H9 (cell line): ENCODE measurements at regions not wholly inside any gene's neighbourhood (a gene's known extent, or its start where the extent isn't known, plus 50 kb on each side); places are given as distances from the start of the nearest gene placed in this dataset.

Experiments
- DNase-seq: peaks from one replicate; pipeline ENCODE4 v3.0.0-alpha.2; 2017
- H2AFZ ChIP-seq: one replicate; pipeline ENCODE4 v1.6.1; 2013; ENCODE audit warnings: mild to moderate bottlenecking, low read length, control low read depth, moderate library complexity
- H2AK5ac ChIP-seq: 2 replicates; pipeline ENCODE4 v1.6.1; 2013; ENCODE audit warnings: low read length, control low read depth, mixed read lengths; ENCODE audit not compliant: insufficient read length
- H2BK120ac ChIP-seq: one replicate; pipeline ENCODE4 v1.6.1; 2013; ENCODE audit warnings: low read depth, mild to moderate bottlenecking, low read length, control low read depth, inconsistent platforms; ENCODE audit not compliant: poor library complexity, severe bottlenecking
- H2BK12ac ChIP-seq: 2 replicates; pipeline ENCODE4 v1.6.1; 2013; ENCODE audit warnings: low read length, control low read depth, mixed read lengths, low read depth; ENCODE audit not compliant: insufficient read length
- H2BK15ac ChIP-seq: 2 replicates; pipeline ENCODE4 v1.6.1; 2013; ENCODE audit warnings: low read depth, low read length, control low read depth
- H2BK20ac ChIP-seq: one replicate; pipeline ENCODE4 v1.6.1; 2013; ENCODE audit warnings: low read depth, mild to moderate bottlenecking, low read length, control low read depth, inconsistent platforms; ENCODE audit not compliant: poor library complexity, severe bottlenecking
- H2BK5ac ChIP-seq: 2 replicates; pipeline ENCODE4 v1.6.1; 2013; ENCODE audit warnings: low read length, control low read depth, mixed read lengths; ENCODE audit not compliant: insufficient read length
- H3K14ac ChIP-seq: 2 replicates; pipeline ENCODE4 v1.6.1; 2013; ENCODE audit warnings: low read length, control low read depth; ENCODE audit not compliant: insufficient read depth
- H3K18ac ChIP-seq: 2 replicates; pipeline ENCODE4 v1.6.1; 2013; ENCODE audit warnings: low read depth, mild to moderate bottlenecking, mixed read lengths, low read length, control low read depth; ENCODE audit not compliant: insufficient read length
- H3K23ac ChIP-seq: 2 replicates; pipeline ENCODE4 v1.6.1; 2013; ENCODE audit warnings: low read length, control low read depth, mixed read lengths, low read depth; ENCODE audit not compliant: insufficient read length
- H3K23me2 ChIP-seq: 2 replicates; pipeline ENCODE4 v1.6.1; 2013; ENCODE audit warnings: low read depth, mild to moderate bottlenecking, mixed read lengths, low read length, control low read depth; ENCODE audit not compliant: insufficient read length, poor library complexity, severe bottlenecking
- H3K27ac ChIP-seq: 2 replicates; pipeline ENCODE4 v1.5.1; 2013; ENCODE audit warnings: low read length, control low read depth, mixed read lengths, low read depth; ENCODE audit not compliant: insufficient read length
- H3K27me3 ChIP-seq: 2 replicates; pipeline ENCODE4 v1.6.1; 2013; ENCODE audit warnings: low read length, control low read depth, inconsistent platforms; ENCODE audit not compliant: insufficient read depth
- H3K4ac ChIP-seq: 2 replicates; pipeline ENCODE4 v1.6.1; 2013; ENCODE audit warnings: low read depth, mild to moderate bottlenecking, control low read depth, inconsistent platforms, low read length, moderate library complexity
- H3K4me1 ChIP-seq: 2 replicates; pipeline ENCODE4 v1.6.1; 2013; ENCODE audit warnings: low read length, control low read depth, inconsistent platforms; ENCODE audit not compliant: insufficient read depth
- H3K4me2 ChIP-seq: 2 replicates; pipeline ENCODE4 v1.6.1; 2013; ENCODE audit warnings: low read length, control low read depth, mixed read lengths; ENCODE audit not compliant: insufficient read length, insufficient read depth
- H3K56ac ChIP-seq: 2 replicates; pipeline ENCODE4 v1.6.1; 2013; ENCODE audit warnings: low read depth, mild to moderate bottlenecking, mixed read lengths, low read length, control low read depth; ENCODE audit not compliant: insufficient read length
- H3K79me1 ChIP-seq: 2 replicates; pipeline ENCODE4 v1.6.1; 2013; ENCODE audit warnings: low read depth, mild to moderate bottlenecking, moderate library complexity, low read length, control low read depth, inconsistent platforms; ENCODE audit not compliant: insufficient read depth, poor library complexity, severe bottlenecking
- H3K79me2 ChIP-seq: 2 replicates; pipeline ENCODE4 v1.6.1; 2013; ENCODE audit warnings: low read length, control low read depth, inconsistent platforms; ENCODE audit not compliant: insufficient read depth
- H3K9ac ChIP-seq: 2 replicates; pipeline ENCODE4 v1.6.1; 2013; ENCODE audit warnings: low read length, control low read depth, mixed read lengths; ENCODE audit not compliant: insufficient read length; ENCODE audit errors: extremely low read depth
- H3K9me3 ChIP-seq: one replicate; pipeline ENCODE4 v1.6.1; 2013; ENCODE audit warnings: low read depth, low read length, inconsistent platforms; ENCODE audit not compliant: control insufficient read depth
- H3T11ph ChIP-seq: one replicate; pipeline ENCODE4 v1.6.1; 2013; ENCODE audit warnings: mild to moderate bottlenecking, low read length, control low read depth, inconsistent platforms
- H4K20me1 ChIP-seq: one replicate; pipeline ENCODE4 v1.6.1; 2013; ENCODE audit not compliant: control insufficient read depth, insufficient read length, insufficient read depth
- H4K5ac ChIP-seq: 2 replicates; pipeline ENCODE4 v1.6.1; 2013; ENCODE audit warnings: low read depth, mild to moderate bottlenecking, mixed read lengths, low read length, control low read depth; ENCODE audit not compliant: insufficient read length
- H4K8ac ChIP-seq: replicated peaks from 2 replicates; pipeline ENCODE4 v1.6.1; 2013; ENCODE audit warnings: low read length, control low read depth, mixed read lengths, low read depth; ENCODE audit not compliant: insufficient read length
- H4K91ac ChIP-seq: 2 replicates; pipeline ENCODE4 v1.6.1; 2013; ENCODE audit warnings: low read depth, mild to moderate bottlenecking, moderate library complexity, mixed read lengths, low read length, control low read depth; ENCODE audit not compliant: insufficient read length
- H3K27ac Mint-ChIP-seq, 3 experiments: 2 replicates in 2 of 3; 3 replicates in 1 of 3; pipeline ENCODE4 v1.8.0; 2020 to 2021; ENCODE audit warnings: mixed read lengths in 3 of 3, mild to moderate bottlenecking in 1 of 3, moderate library complexity in 1 of 3
- H3K27me3 Mint-ChIP-seq: 2 replicates; pipeline ENCODE4 v1.8.0; 2021; ENCODE audit warnings: low read depth, mild to moderate bottlenecking, moderate library complexity, mixed read lengths
- H3K36me3 Mint-ChIP-seq, 3 experiments: 2 replicates in 2 of 3; 3 replicates in 1 of 3; pipeline ENCODE4 v1.8.0; 2020 to 2021; ENCODE audit warnings: low read depth in 3 of 3, mixed read lengths in 3 of 3; ENCODE audit not compliant: insufficient read depth in 1 of 3
- H3K4me1 Mint-ChIP-seq, 2 experiments: 2 replicates each; pipeline ENCODE4 v1.8.0; 2020; ENCODE audit warnings: mixed read lengths in 2 of 2
- H3K4me3 Mint-ChIP-seq, 2 experiments: 2 replicates in 1 of 2; 3 replicates in 1 of 2; pipeline ENCODE4 v1.8.0; 2020 to 2021; ENCODE audit warnings: mild to moderate bottlenecking in 2 of 2, mixed read lengths in 2 of 2, moderate library complexity in 1 of 2
- H3K9me3 Mint-ChIP-seq, 2 experiments: 2 replicates in 1 of 2; 3 replicates in 1 of 2; pipeline ENCODE4 v1.8.0; 2020; ENCODE audit warnings: mild to moderate bottlenecking in 2 of 2, mixed read lengths in 2 of 2, moderate library complexity in 1 of 2
- TF ChIP-seq, protein P1 (sequence below): fragments of 200-600 bp; sonication (generic); conservative IDR thresholded peaks from 3 replicates; pipeline ENCODE4 v1.8.0; 2021; ENCODE audit warnings: antibody characterized with exemption, mild to moderate bottlenecking

DNA sequence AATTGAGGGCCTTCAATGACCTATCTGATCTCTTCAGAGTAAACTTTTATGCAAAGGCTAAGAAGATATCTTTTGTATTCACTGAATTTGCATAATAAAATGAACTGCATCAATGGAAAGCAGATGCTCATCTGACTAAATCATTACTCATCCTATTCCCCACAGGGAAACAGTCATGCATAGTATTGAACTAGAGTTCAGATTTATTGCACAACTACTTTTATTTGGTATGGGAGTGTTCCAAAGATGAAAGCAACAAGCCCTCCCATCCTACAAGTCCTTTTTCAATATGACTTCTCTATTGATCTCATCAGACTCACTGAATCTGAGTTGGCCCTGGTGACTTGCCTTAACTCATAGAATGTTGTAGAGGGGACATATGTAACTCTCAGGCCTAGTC lies 159.8 kb downstream of the KITLG start:
- no peak overlapping the region for H4K91ac ChIP-seq
- H3K23me2 ChIP-seq = no peaks in the 10 kb centered on the region
- H3T11ph ChIP-seq = no peak overlapping the region
- H3K9me3 ChIP-seq = no peaks in the 10 kb centered on the region
- Mint-ChIP-seq H3K36me3 (no peaks in the 10 kb centered on the region), H3K27ac (no peak overlapping the region), H3K4me3 (no peak overlapping the region), H3K27me3 (no peaks in the 10 kb centered on the region), H3K9me3 (no peaks in the 10 kb centered on the region), H3K4me1 (no peaks in the 10 kb centered on the region)
- no peak overlapping the region for H3K23ac ChIP-seq
- TF ChIP-seq, protein P1, sequence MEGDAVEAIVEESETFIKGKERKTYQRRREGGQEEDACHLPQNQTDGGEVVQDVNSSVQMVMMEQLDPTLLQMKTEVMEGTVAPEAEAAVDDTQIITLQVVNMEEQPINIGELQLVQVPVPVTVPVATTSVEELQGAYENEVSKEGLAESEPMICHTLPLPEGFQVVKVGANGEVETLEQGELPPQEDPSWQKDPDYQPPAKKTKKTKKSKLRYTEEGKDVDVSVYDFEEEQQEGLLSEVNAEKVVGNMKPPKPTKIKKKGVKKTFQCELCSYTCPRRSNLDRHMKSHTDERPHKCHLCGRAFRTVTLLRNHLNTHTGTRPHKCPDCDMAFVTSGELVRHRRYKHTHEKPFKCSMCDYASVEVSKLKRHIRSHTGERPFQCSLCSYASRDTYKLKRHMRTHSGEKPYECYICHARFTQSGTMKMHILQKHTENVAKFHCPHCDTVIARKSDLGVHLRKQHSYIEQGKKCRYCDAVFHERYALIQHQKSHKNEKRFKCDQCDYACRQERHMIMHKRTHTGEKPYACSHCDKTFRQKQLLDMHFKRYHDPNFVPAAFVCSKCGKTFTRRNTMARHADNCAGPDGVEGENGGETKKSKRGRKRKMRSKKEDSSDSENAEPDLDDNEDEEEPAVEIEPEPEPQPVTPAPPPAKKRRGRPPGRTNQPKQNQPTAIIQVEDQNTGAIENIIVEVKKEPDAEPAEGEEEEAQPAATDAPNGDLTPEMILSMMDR = no peak
- H2BK5ac ChIP-seq = no peak overlapping the region
- no peak overlapping the region for H3K9ac ChIP-seq
- H3K79me2 ChIP-seq = no peaks in the 10 kb centered on the region
- H3K14ac ChIP-seq = no peak overlapping the region
- H3K4me2 ChIP-seq = no peak overlapping the region
- H2BK12ac ChIP-seq = peak overlapping the region; percentile 27
- H4K5ac ChIP-seq = no peak overlapping the region
- H3K27ac ChIP-seq = no peak overlapping the region
- no peak overlapping the region for H3K56ac ChIP-seq
- no peaks in the 10 kb centered on the region for H3K4me1 ChIP-seq
- no peaks in the 10 kb centered on the region for H3K79me1 ChIP-seq
- no peak overlapping the region for H3K4ac ChIP-seq
- H2BK20ac ChIP-seq = no peak overlapping the region
- no peaks in the 10 kb centered on the region for H4K20me1 ChIP-seq
- H2BK15ac ChIP-seq = no peak overlapping the region
- no peak overlapping the region for H2BK120ac ChIP-seq
- no peak overlapping the region for H4K8ac ChIP-seq
- H3K27me3 ChIP-seq = no peaks in the 10 kb centered on the region
- no peak overlapping the region for H3K18ac ChIP-seq
- no peak overlapping the region for H2AFZ ChIP-seq
- H2AK5ac ChIP-seq = no peak overlapping the region
- no peak for DNase-seq
